ENCODE measurements at regions not wholly inside any gene's neighbourhood (a gene's known extent, or its start where the extent isn't known, plus 50 kb on each side); places are given as distances from the start of the nearest gene placed in this dataset.
"Not testable (repeated sequence)": the region's sequence is repeated elsewhere in the genome, so short reads cannot be mapped to it uniquely, and the experiment has no call there.

DNA sequence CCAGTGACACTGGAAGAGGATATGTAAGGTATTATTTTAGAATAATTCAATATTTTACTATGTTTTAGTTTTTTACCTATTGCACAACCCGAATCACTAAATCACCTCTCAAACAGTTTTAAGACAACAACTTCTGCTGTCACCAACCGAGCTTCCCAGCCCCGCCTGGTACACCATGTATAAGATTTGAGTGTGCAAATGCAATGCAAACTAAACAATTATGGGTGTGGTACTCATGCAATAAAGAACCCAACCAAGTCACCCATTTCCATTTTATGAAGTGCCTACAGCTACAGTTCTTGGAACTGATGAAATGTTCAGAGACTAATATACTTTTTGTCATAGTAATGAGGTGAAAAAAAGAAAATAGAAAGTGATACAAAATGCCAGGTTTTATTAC lies 256.2 kb downstream of the TAFA4 start:
- DNase-seq, result no peak

DNA sequence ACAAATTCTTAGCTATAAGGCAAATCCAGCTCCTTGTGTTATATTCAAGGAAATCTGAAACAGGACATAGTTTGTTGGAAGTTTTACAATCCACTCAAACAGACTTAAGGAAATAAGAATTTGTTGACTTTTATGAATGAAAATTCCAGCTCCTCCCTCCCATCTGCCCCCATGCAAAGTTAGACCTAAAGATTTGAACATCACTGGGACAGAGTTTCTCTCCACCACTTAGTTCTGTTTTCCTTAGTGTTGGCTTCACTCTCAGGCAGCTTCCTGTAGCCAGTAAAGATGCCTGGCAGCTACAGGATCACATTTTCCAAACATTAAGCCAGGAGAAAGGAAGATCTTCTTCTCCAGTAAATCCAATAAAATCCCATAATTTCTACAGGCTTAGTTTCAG lies 265.0 kb downstream of the TAFA4 start:
- DNase-seq, result no peak

DNA sequence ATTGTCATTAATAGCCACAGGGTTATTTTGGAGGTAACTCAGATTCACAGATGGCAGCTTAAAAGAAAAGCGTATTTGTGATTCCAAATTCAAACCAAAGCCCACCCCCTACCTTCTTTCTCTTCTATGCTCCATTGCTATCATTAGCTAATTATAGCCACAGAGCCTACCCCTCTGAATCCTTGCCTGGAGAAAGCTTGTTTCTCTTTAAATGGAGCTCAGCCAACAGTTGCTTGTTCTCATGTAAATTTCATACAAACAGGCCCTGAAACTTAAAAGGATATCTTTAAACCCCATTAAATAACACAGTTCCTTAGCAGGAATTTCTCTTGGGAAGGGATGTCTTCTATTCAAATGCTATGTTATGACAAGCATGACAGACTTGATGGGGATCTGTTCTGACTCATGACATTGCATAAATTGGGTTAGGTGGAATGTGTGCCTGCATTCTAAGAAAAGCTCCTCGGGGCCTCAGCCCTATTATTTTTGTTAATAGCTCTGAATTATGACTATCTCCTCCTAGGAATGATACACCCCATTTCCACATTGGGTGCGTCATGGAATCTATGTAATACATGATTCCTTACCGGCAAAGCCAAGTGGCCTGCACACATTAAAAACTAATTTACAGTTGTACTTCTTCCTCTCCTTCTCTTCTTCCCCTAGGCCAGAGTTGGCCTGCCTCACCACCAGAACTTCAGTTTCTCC lies 265.8 kb downstream of the TAFA4 start:
- no peak for DNase-seq

DNA sequence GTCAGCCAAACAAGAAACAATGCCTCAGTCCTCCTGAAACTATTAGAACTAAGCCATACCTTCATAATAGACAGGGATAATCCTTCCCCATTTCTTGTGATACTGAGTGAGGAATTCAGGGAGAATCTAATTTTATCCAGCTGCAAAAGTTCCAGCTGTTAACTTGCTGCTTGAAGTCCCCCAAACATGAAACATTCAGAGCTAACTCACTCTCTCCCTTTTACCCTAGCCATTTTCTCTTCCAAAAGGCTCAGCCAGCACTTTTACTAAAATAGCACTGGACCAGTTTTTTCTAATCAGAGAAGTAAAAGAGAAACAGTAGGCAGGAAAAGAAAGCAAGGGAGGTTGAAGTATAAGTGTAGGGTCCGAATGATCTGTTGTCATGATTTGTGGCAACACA lies 268.1 kb downstream of the TAFA4 start:
- DNase-seq, result no peak

DNA sequence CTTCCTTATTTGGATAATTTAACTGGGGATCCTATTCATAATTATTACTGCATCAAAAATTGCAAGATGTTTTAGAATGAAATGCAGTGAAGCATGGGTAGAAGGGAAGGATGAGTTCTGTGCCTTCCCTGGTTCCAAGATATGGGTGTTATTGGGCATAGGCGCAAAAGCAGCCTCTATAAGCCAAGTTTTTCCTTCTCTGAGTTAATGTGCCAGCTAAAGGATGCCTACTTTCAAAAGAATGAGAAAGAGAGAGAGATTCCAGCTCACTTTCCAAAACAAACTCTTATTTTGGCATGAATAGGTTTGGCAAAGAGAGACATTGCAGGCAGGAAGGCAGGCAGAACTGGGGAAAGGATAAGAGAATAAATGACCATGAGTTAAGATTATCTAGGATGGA lies 270.2 kb downstream of the TAFA4 start:
- no peak for DNase-seq

DNA sequence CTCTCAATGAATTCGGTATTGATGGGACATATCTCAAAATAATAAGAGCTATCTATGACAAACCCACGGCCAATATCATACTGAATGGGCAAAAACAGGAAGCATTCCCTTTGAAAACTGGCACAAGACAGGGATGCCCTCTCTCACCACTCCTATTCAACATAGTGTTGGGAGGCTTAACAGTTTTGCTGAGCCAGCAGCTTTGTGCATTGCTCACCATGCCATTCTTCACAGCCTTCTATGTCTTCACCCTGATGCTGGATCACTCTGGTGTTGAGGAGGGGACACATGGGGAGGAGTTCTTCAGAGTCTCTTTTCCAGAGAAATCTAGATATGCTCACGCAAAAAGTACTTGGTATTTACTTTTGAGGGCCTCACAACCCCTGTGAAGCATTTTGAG lies 281.7 kb downstream of the TAFA4 start:
- DNase-seq, result not testable (repeated sequence)

DNA sequence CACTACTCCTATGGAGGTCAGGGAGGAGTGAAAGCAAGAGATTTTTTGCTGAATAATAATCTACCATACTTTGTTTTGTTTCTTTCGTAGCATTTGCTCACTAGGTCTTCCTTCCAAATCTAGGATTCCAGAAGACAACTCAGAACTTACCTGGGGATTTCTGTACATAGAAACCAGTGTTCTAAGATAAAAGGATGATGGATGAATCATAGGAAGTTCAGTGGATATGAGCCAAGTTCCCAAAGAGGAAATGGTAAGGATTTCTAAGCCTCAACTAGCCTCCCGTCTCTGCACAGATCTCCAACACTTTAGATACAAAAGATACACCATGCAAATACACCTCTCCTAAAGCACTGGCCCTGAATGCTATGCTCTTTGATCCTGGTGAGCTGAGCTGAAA lies 283.9 kb downstream of the TAFA4 start:
- no peak for DNase-seq

DNA sequence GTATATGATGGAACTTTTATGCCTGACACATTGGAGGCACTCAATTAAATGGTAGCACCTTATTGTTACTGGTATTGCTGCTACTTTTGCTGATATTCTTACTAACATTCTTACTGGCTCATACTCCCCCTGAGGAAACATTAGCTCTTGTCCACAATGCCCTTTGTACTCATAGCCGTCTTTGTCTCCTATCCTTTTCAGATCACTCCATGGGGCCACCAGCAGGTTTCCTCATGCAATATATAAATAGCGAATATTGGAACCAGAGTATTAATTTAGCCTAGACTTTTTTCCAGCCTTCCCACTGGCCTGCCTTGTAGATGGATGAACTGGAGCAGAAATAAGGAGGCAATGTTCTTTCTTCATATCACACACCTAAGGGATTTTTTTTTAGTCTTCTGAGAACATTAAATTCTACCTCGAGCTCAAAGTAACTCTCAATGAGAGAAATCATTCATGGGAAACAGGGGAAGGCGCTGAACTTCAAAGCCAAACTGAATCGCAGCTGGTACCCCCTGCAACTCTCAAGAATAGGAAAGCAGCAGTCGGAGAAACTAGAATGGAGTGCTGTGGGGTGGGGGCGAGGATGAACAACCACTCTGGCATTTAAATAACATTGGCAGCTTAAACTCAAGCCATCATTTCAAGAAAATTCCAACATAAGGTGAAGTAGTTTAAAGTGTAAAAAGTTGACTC lies 300.3 kb downstream of the TAFA4 start:
- no peak for DNase-seq

DNA sequence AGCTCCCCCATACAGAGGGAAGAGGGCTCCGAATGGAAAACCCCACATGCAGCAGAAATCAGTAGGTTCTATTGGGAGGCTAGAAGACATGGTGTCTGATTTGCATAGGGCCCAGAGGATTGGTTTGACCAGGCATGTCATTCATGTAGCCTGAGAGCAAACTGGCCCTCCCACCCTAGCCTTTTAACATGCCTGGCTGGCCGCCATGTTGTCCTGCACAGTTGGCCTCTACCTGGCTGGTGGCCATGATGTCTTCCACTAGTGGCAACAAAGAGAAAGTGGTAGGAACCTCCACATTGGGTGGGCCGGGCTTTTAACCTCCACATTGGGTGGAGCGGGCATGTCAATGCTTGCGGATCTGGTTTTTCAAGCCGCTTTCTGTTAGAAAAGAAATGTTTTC lies 312.1 kb downstream of the TAFA4 start:
- DNase-seq, result no peak

DNA sequence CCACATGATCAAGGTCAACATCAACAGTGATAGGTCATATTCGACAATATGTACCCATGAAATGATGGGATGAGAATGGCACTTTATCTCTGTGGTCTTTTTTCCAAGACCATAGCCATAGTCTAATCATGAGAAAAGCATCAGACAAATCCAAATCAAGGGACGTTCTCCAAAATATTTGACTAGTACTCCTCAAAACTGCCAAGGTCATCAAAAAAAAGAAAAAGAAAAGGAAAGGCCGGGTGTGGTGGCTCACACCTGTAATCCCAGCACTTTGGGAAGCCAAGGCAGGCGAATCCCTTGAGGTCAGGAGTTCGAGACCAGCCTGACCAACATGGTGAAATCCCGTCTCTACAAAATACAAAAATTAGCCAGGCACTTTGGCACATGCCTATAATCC lies 318.3 kb downstream of the TAFA4 start:
- DNase-seq, result no peak

DNA sequence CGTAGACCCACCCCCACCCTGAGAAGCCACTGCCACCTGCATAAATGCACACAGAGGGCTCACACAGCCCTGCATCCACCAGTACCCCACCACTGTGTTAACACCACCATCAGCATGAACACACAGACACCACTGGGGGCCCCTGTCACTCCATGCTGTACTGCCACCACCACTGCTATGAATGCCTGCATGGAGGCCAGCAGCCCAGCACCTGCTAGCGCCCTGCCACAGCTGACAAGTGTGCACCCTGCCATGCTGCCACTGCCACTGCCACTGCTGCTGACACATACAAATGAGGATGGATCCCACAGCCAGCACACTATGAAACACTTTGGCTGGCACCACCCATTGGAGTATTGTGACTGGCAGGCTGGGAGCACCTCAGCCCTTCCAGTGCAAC lies 361.0 kb downstream of the TAFA4 start:
- no peak for DNase-seq

DNA sequence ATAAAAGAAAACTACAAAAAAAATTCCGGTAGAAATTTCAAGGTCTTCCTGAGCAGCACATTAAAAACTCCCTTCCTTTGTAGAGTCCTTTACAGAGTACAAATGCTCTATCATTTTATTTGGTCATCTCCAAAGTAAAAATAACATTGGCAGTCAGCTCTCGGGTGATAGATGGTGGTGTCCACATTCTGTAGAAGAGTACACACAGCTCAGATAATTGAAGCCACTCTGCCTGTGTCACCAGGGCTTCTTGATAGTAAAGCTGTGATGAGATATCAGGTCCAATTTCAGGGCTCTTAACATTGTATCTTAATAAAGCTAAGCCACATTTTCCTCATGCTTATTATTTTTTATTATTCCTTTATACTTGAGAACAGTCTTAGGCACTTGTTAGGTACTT lies 371.6 kb downstream of the TAFA4 start:
- no peak for DNase-seq

DNA sequence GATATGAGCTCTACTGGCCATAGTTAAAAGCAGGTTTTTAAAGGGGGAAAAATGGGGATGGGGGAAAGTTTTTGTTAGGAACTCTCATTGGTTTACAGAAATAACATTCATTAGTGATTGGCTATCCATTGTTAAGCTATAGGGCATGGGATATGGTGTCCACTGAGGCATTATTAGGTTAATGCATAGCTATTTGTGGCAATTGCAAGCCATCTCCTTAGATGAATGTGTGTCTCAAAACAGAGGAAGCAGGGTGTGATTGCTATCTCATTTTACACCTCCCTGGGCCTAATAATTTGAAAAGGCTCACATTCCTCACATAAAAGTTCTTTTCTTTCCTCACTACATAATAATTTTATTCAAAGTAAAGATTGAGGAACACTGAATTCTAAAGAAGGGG lies 396.6 kb downstream of the TAFA4 start:
- no peak for DNase-seq

DNA sequence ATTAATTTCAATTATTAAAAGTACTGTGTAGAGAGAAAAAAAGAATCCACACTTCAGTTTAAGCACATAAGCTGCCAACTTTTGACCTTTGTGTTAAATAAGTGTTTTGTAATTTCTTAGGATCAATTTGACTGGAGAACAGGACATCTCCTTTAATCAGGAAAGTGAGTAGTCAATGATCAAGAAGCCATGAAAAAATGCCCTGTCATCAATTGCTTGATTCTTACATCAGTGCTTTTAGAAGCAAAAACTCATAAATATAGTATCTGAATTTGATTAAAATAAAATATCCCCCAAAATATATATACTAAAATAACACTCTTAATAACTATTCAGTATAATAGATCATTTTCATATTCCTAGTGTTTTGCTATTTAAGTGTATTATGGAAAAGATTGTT lies 409.0 kb downstream of the TAFA4 start:
- DNase-seq, result no peak

DNA sequence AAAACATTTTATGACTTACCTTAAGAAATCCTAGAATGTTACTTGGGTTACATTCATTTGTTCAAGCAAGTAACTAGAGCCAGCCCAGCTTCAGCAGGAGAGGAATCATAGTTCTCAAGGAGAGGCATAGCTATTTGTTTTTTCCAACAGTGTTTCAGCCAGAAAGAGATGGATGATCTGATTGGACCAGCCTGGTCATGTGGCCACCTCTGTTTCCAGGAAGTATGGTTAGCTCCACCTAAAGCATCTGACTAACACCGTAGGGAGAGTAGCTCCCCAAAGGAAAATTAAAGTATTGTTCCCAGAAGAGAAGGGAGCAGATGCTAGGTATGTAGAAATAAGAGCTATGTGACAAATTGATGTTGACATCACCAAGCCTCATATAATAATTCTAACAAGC lies 417.1 kb downstream of the TAFA4 start:
- DNase-seq, result no peak

DNA sequence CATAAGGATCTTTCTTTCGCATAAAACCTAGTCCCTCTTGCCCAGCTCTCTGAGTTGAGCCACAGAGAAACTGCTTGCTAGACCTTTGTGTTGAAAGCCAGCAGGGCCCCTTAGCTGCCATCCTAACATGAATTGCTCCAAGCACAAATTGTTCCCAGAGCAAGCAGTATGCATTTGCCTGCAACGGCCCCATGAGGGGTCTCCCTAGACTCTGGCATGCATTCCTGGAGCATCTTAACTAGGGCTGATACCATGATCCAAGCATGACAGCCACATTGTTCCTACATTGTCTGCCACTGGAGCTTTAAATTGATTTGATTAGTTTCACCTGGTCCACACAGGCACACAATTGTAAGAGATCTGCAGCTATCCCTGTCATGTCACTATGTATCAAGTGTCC lies 428.1 kb downstream of the TAFA4 start:
- no peak for DNase-seq

DNA sequence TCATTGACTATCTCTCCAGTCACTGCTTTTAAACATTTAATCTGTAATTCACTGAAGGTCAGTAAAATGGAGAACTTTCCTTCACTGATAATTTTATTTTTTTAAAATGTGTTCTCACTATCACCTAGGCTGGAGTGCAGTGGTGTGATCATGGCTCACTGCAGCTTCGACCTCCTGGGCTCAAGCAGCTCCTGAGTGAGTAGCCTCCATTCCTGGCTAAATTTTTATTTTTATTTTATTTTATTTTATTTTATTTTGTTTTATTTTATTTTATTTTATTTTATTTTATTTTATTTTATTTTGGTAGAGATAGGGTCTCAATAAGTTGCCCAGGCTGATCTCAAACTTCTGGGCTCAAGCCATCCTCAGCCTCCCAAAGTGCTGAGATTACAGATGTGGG lies 446.5 kb downstream of the TAFA4 start:
- not testable (repeated sequence) for DNase-seq

DNA sequence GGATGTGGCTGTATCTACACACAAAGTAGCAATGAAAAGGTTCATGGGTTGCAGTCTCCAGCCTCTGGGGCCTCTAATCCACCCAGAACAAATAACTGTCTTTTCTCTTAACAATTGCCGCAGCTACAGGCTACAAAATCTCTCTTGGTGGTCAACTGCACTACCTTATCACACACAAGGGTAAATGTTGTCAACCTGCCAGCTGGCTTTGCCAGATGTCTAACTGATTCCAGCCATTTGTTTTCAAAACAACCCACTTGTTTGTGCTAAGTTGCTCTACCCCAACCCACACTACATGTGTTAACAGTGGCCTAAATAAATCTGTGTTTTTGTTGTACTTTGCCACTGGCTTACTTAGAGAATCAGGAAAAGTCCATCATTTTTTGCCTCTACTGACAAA lies 447.3 kb downstream of the TAFA4 start:
- no peak for DNase-seq

DNA sequence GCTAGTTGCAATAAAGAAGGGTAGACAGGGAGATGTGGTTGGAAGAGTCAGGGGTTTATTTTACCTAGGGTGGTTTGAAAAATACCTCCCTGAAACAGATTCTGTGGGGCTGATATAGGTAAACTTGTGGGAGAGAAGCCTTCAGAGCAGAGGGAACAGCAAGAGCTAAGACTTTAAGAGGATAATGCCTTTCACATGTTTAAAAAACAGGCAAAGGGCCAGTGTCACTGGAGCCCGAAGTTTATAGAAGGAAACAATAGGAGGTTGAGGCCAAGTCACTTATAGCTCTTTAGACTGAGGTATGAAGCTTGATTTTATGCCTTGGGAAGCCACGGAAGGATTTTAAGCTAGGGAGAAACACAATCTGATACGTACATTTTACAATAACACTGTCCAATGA lies 448.7 kb downstream of the TAFA4 start:
- no peak for DNase-seq

DNA sequence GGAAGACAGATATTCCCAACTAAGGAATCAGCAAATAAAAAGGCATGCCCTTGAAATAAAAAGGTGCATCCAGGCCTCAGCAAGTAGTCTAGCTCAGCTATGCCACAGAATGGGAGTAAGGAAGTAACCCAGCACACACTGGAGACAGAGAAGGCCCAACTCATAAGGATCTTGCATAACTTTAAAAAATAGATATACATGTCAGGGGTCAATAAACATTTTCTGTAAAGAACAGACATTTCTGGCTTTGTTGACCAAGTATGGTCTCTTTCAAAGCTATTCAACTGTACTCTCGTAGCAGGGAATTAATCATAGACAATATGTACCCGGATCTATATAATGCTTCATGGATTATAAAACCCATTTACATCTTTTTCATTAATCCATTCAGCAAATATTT lies 449.3 kb downstream of the TAFA4 start:
- DNase-seq, result no peak

DNA sequence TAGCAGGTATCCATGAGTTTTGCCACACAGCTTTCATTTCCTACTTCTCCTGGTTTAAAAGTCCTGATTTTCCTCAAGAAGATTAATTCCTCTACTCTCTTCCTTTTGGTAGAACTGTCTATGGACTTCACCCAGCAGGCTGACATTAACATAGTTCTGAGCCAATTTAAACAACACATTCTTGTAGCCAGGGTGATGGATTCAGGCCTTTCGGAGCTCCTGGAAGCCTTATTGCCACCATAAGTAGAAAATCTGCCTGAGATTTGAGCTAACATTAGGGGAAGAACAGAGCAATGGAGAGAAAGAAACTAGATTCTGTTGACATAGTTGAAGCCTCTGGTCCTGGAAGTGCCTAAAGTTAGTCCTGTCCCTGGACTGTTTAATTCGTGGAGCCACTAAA lies 449.8 kb downstream of the TAFA4 start:
- no peak for DNase-seq

DNA sequence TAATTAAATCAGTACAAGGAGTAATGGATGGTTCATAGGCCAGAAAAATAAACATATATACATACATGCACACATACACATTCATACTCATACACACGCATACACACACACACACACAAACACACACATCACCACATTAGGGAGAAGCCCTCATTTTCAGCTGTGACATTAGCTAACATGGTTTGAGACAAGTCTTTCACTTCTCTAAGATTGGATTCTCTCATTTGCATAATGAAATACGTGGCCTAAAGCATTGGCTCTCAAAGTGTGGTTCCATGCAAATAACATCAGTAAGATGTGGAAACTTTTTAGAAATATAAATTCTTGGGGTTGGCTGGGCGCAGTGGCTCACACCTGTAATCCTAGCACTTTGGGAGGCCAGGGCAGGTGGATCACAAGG lies 452.6 kb downstream of the TAFA4 start:
- DNase-seq, result no peak

DNA sequence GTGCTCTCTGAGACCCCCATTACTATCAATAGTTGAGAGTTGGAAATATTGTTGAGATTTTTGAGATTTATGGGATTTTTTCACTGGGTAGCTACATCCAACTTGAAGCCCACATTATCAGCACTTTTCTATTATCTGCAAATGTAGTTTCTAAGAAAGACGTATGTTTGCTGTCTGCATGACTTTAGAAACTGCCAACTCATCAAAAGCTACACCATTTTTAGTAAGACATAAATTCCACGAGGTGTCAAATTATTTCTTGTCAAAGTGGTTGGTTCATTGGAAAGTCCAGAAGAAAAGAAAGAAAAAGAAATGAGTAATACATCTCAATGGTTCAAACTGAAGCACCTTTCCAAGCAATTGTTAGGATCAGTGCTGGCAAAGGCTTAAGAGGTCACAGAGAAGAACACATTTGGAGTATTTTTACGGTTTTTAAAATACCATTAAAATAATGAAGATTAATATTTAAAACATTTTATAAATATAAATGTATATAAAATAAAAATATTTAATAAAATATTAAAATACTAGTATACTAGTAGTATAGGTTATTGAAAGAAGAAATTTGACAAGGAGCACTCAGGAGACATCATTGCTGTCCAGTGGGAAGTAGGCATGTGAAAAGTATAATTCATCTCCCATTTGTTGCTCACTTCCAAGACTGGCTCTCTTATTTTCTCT lies 463.5 kb downstream of the TAFA4 start:
- DNase-seq, result no peak

DNA sequence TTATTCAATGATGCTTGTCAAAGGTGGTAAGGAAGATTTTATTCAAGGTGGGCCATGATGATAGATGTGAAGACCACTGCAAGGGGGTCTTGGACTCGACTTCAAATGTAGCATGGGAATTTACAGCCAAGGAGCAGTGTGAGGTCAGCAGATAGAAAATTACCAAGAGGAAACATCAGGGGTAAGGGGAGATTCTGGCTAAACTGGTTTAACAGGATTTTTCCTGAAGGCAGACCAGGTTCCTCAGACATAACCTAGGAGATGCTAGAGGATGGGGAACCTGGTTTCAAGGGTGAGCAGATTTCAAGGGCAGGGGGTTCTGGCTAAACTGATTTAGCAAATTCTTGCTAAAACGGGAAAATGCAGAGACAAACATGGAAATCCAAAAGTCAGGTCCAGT lies 464.9 kb downstream of the TAFA4 start:
- no peak for DNase-seq

DNA sequence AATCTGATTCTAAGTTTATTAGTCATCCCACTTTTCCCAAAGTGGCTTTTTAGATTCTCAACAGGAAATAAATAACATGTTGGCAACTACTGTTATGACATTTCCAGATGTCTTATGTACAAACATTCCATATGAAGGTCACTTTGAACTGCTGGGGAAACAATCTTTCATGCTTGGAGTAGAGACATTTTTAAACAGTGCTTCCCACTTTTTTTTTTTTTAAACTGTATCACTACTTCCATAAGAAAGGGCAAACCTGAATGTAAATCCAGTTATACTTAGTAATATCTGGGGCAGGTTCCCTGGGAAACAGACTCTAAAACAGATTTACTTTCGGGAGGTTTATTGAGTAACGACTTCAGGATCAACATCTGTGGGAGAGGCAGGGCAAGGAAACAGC lies 473.8 kb downstream of the TAFA4 start:
- DNase-seq, result no peak

All from activated CD4-positive, alpha-beta T cell treated with anti-CD3 and anti-CD28 coated beads, Interleukin-2, Interleukin-6, amounts not matched to agents 100 ng/mL and 50 ng/mL, durations not matched to agents 16 hours and 8 hours (primary cell).